Effector CD4-positive, alpha-beta T cell (primary cell): ENCODE measurements at regions not wholly inside any gene's neighbourhood (a gene's known extent, or its start where the extent isn't known, plus 50 kb on each side); places are given as distances from the start of the nearest gene placed in this dataset.

Experiments
- DNase-seq: peaks from one replicate; pipeline ENCODE4 v3.0.0-alpha.2; 2020

GRCh38 chr2:71787108-71787415 is 333.7 kb downstream of the DYSF start:
- DNase-seq, result no peak

- DNase-seq, result no peak
These were observed 333.1 kb downstream of the DYSF start for GRCh38 chr2:71786291-71787107.

- no peak for DNase-seq
These were observed 332.2 kb downstream of the DYSF start for GRCh38 chr2:71785516-71785981.

GRCh38 chr2:71784734-71785511 is 331.6 kb downstream of the DYSF start:
- DNase-seq, result no peak

- DNase-seq, result no peak
These were observed 330.5 kb downstream of the DYSF start for GRCh38 chr2:71783815-71784214.

- DNase-seq, result no peak
These were observed 329.9 kb downstream of the DYSF start for GRCh38 chr2:71783215-71783614.

- DNase-seq, result no peak
These were observed 329.0 kb downstream of the DYSF start for GRCh38 chr2:71782323-71782722.

- DNase-seq, result no peak
These were observed 328.4 kb downstream of the DYSF start for GRCh38 chr2:71781695-71782228.

- no peak for DNase-seq
These were observed 326.8 kb downstream of the DYSF start for GRCh38 chr2:71780162-71780561.

GRCh38 chr2:71779774-71780105 is 326.4 kb downstream of the DYSF start:
- DNase-seq, result no peak

GRCh38 chr2:71778936-71779773 is 325.8 kb downstream of the DYSF start:
- DNase-seq, result no peak

- DNase-seq, result no peak
These were observed 325.2 kb downstream of the DYSF start for GRCh38 chr2:71778514-71778913.

GRCh38 chr2:71777946-71778345 is 324.6 kb downstream of the DYSF start:
- no peak for DNase-seq

- DNase-seq, result no peak
These were observed 322.9 kb downstream of the DYSF start for GRCh38 chr2:71776227-71776626.

- no peak for DNase-seq
These were observed 319.9 kb downstream of the DYSF start for GRCh38 chr2:71773218-71773617.

GRCh38 chr2:71772510-71773172 is 319.3 kb downstream of the DYSF start:
- no peak for DNase-seq

- DNase-seq, result no peak
These were observed 314.3 kb downstream of the DYSF start for GRCh38 chr2:71767663-71768062.

- no peak for DNase-seq
These were observed 305.7 kb downstream of the DYSF start for GRCh38 chr2:71759060-71759459.

GRCh38 chr2:71757351-71757750 is 304.0 kb downstream of the DYSF start:
- no peak for DNase-seq

GRCh38 chr2:71756280-71756906 is 303.0 kb downstream of the DYSF start:
- no peak for DNase-seq

GRCh38 chr2:71751590-71751989 is 298.2 kb downstream of the DYSF start:
- DNase-seq, result no peak

GRCh38 chr2:71749671-71750101 is 296.3 kb downstream of the DYSF start:
- no peak for DNase-seq
